HTR-8/SVneo (cell line): ENCODE measurements at regions not wholly inside any gene's neighbourhood (a gene's known extent, or its start where the extent isn't known, plus 50 kb on each side); places are given as distances from the start of the nearest gene placed in this dataset.

ENCODE experiments used
- DNase-seq: peaks from one replicate; pipeline ENCODE4 v3.0.0; 2011; ENCODE audit warnings: low spot score, mixed read lengths; ENCODE audit not compliant: insufficient read length
- FAIRE-seq: peaks from 2 replicates; lab custom pipeline; 2011; peaks lifted over from hg19 to GRCh38; lab: Jason Lieb, UNC

DNA sequence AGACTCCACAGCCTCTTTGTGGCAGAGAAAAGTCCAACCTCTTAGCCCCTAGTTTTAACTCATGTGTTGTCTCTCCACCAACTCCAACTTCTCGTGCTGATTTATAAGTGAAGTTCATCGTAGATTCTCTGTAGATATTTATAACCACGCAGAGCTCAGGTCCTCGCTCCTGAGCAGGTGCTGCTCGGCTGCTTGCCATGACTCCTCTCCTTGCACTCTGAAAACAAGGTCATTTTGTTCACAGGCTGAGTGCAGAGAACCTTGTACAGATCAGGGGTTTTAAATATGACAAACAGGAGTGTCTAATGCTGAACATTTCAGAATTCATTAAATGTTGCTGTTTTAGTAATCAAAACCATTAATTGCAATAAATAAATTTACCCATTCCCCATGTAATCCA is 330.8 kb upstream of the GYPC start:
- DNase-seq = no peak
- no peak for FAIRE-seq

DNA sequence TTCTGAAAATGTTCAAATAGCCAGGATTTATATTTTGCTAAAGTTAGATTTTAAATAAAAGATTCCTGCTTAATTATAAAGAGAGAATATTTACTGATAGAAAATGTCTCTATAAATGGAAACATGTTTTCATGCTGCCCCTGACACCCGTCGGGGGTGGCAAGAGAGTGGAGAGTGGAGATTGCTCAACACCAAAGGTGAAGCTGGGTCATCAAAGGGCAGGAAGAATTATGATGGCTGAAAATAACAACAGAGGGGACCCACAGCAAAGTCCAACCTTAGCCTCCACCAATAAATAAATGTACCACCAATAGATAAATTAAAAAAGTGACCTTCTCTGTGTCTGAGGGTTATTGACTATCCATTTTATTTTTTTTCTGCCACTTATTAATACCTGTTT is 326.8 kb upstream of the GYPC start:
- no peak for DNase-seq
- FAIRE-seq = no peak

DNA sequence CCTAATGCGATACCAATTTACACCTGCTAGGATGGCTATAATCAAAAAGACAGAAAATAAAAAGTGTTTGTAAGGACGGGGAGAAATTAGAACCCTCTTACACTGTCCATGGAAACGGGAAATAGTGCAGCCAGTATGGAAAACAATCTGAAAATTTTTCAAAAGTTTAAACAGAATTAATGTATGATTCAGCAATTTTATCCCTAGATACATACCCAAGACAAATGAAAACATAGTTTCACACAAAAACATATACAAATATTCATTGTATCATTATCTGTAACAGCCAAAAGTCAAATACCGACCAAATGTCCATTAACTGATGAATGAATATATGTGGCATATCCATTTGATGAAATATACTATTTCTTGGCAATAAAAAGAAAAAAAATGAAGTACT is 313.5 kb upstream of the GYPC start:
- FAIRE-seq (no peak), DNase-seq (no peak)

DNA sequence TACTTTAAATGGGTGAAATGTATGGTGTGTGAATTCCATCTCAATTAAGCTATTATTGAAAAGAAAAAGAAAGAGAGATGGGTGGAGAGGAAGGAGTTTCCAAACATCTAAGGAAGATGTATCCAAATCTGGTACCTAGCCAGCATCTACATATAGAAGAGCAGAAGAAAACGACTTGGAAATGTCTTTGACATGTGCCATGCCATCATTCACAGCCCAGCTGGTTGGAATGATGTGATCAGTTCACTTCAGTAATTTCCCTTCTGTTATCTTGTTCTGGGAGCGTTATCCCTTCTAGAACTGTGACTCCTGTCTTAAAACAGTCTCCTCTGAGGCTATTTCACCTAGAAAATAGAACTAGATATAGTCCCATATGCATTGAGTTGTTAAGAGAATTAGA is 312.8 kb upstream of the GYPC start:
- FAIRE-seq = no peak
- no peak for DNase-seq

DNA sequence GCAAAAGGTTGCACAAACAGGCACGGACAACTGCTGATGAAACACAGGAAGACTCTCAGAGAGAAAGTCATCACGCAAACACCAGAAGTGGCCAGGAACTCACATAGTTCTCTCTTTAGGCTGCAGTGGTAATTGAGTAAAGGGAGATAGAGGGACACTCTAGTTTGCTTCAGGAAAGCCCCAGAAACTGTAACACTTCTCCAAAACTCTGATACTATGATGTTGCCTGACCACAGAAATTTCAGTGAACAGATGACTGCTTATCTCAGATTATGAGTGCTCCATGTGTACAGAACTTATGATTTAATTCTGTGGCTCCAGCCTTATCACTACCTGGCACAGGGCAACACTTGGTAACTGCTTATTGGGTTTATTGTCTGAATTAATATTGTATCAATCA is 311.5 kb upstream of the GYPC start:
- no peak for DNase-seq
- no peak for FAIRE-seq

DNA sequence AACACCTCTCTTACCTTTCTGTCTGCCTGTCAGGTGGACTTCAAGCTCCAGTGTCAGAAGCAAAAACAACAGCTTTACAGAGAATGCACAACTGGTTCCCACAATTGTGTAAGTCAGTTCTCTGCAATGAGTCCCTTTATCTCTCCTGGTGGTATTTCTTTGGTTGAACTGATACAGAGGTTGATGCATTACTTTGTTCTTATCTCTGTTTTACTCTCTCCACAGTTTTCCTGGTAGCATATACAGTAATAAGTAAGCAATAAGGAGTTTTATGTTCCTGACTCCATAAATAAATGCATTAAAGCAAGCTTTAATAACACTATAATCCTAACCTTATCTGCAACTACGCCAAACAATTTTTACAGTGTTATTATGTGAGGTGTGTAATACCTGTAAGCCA is 310.3 kb upstream of the GYPC start:
- DNase-seq = no peak
- no peak for FAIRE-seq

DNA sequence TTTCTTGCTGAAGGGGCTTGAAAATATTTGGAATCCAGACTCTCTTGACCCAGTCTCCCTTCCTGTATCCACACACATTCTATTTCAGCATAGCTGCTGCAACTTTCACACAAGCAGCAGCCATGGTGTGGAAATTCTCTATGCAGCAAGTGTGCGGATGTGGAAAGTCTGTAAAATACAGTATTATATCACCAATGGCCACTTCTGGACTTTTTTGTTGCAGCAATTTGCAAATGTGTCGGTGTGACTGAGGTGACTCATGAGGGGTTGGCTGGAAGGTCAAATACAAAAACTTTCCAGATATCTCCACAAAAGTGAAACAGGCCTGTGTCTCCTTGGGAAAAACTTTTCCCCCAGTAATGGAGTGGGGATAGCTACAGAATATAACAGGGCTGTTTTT is 299.3 kb upstream of the GYPC start:
- no peak for FAIRE-seq
- DNase-seq = no peak

DNA sequence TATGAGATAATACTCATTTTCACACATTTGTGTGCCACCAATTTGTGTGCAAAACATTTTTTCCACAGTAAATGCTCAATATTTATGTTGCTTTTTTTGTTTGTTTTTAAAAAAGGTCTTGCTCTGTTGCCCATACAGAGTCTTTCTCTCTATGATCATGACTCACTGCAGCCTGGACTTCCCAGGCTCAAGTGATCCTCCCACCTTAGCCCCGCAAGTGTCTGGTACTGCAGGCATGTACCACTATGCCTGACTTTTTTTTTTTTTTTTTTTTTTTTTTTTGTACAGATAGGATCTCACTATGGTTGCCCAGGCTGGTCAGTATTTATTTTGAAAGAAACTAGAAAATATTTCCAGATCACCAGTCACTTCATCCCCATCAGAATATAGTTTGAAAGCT is 297.8 kb upstream of the GYPC start:
- no peak for DNase-seq
- FAIRE-seq = no peak

DNA sequence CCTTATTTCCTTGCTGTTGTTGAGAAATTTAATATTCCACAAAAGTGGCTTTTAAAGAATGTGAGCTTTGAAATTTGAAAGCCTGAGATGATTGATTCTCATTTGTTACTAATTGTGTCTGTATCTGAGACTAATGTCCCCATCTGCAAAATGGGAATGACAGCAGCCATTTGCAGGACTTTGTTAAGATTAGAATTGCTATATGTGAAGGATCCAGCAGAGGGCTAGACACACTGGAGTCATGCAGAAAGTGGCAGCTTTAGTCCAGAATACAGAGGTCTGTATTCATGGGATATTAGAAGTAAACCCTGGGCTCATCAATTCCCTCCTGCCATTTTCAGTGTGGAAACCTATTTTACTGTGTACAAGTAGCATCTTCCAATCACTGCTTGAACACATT is 296.5 kb upstream of the GYPC start:
- FAIRE-seq = no peak
- DNase-seq = no peak

DNA sequence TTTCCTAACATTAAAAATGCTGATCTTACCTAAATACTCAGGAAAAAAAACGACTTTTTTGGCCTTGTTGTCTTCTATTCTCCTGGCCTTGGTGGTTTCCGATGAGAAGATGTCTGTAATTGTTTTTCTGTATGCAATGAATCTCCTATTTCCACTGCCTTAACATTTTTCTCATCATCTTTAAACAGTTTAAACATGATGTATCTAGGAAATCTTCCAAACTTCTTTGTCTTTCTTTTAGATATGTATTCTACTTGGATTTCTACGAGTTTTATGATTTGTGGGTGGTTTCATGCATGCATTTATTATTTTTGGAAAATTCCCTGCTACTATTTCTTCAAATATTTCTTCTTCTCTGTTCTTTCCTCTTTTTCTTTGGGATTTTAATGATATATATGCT is 288.6 kb upstream of the GYPC start:
- FAIRE-seq (no peak), DNase-seq (no peak)

DNA sequence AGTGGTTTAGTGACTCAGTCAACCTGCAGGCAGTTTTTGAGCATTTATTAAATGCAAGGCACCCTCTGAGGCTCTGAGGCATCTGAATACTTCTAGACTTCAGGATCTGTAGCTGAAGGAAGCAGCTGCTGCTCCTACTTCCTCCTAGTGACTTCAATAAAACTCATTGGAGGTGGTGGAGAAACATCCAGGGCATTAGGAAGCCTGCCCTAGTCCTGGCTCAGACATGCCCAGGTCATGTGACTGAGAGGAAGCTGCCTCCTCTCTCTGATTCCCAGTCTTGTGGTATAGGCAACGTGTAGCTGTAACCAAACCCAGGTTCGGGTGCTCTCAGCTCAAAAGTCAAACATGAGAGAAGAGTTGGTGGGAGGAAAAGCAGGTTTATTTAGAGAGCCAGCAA is 287.2 kb upstream of the GYPC start:
- DNase-seq = no peak
- FAIRE-seq = no peak

DNA sequence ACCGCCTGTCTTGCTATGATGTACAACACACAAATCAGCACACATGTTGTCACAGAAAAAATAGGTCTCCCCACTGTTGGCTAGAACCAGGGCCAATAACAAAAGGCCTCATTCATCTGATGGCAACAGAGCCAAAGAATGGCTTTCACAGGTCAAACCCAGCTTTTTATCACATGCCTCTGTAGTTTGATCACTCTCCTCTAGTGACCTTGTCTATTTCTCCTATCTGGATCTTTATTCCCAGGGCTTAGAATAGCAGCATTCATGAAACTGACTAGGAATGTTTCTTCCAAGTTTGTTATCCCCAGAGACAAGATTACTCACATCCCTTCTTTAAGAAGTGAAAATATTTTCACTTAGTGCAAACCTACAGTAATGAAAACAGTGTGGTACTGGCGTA is 285.8 kb upstream of the GYPC start:
- DNase-seq (no peak), FAIRE-seq (no peak)

DNA sequence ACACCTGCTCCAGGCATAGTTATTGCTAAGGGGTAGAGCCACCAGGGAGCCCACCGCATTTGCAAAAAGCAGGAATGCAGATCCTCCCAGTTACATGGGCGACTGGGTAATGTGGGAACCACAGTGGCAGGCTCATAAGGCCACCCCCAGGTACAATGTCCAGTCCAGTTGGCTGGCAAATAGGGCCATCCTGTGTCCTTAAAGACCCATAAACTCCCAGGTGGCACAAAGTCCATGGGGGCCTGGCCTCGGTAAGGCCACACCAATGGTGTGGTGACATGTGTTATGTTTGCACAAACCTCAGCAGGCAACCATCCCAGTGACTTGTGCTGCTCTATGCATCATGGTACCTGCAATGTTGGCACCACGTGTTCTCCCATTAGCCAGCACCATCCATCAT is 283.6 kb upstream of the GYPC start:
- DNase-seq = no peak
- FAIRE-seq = no peak

DNA sequence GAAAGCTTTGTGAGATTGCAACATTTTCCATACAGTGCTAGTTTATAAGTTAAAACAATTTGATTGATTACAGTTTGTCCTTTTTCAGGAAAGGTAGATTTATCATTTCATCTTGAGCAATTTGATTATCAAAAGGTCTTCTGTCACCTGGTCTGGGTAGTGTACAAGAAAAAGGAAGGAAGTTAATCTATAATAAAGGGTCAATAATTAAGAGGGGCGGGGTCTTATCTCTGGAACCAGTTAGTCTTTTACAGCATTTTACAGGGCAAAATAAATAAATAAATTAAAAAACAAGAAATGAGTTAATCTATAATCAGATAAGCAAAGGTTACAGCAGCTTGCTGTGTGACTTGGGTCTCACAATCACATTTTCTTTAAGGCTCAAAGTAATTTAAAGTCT is 277.8 kb upstream of the GYPC start:
- FAIRE-seq (no peak), DNase-seq (no peak)

DNA sequence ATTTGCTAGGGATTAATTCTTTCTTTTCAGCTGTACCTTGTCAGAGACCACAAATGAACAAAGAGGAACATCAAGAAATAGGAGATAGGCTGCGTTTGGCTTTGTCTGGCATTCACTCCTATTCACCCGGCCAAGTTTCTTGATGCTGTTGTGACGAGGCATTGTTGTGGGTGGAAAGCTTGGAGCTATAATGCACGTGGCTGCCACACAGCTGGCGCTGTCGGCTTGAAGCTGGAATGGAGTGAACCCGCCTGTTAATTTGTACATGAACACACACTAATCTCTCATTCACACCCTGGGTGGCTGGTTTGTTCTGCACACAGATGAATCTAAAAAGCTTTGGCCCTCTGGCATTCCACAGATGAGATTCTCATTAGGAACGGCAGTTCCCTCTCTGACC is 274.9 kb upstream of the GYPC start:
- no peak for FAIRE-seq
- DNase-seq = no peak

DNA sequence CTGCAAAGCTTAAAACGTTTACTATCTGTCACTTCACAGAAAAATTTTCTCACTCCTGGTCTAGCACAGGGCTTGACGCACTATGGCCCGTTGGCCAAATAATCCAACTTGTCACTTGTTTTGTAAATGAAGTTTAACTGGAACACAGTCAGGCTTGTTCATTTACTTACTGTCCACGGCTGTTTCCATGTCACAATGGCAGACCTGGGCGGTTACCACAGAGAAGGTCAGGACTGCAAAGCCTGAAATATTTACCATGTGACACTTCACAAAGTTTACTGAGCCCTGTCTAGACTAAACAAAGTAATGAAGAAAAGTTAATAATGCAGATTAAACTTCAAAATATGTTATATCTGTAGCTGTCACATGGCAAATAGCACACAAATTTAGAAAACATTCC is 273.0 kb upstream of the GYPC start:
- DNase-seq = no peak
- FAIRE-seq = no peak

DNA sequence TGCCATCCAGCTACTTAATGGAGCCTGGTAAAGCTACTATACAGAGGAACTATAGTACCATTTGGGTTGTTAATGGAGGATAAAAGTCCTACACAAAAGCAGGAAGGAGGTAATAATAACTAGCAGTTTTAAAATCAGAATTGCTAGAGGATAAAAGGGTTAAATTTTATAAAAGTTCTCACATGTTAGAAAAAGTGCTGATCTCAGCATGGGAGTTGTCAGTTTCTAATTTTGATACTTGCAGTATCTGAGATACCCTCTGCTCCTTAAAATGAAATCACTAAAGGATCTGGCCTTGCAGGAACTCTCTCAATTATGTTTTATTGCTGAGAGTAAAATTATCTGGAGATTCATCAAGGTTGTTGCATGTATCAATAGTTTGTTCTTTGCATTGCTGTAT is 272.2 kb upstream of the GYPC start:
- no peak for FAIRE-seq

DNA sequence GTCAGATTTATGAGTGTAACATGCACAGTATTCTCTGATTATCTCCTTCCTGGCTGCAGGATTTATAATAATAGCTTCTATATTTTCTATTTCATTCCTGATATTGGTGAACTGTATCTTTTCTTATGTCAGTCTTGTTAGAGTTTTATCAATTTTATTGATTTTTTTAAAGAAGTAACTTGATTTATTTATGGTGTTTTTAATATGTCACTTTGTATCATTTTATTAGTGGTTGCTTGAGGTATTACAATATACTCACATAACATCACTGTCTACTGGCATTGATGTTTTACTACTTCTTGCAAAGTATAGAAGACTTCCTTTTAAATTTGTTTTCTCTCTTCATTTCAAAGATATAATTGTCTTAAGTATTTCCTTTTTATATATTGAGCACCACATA is 270.5 kb upstream of the GYPC start:
- no peak for FAIRE-seq

More for the DNA sequence above, 272.2 kb upstream of the GYPC start:
- no peak for DNase-seq

DNA sequence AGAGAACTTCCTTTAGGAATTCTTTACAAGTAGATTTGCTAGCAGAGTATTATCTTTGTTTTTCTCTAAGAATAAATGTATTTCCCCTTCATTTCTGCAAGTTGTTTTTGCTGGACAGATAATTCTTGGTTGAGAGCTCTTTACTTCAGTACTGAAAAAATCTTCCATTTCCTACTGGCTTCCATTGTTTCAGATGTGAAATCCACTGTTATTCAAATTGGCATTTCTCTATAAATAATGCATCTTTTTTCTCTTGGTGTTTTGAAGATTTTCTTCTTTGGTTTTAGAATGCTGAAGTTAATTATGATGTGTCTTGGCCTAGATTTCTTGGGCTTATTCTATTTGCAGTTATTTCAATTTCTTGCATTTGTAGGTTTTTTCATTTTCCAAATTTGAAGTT is 270.0 kb upstream of the GYPC start:
- no peak for DNase-seq
- FAIRE-seq = no peak

More for the DNA sequence above, 270.5 kb upstream of the GYPC start:
- DNase-seq = no peak

DNA sequence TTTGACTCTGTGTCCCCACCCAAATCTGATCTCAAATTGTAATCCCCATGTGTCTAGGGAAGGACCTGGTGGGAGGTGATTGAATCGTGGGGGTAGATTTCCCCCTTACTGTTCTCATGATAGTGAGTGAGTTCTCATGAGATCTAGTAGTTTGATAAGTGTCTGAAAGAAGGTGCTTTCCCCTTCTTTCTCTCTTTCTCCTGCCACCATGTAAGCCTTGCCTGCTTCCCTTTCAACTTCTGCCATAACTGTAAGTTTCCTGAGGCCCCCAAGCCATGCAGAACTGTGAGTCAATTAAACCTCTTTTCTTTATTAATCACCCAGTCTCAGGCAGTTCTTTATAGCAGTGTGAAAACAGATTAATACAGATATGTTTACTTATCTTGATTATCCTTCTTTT is 266.5 kb upstream of the GYPC start:
- FAIRE-seq = no peak

DNA sequence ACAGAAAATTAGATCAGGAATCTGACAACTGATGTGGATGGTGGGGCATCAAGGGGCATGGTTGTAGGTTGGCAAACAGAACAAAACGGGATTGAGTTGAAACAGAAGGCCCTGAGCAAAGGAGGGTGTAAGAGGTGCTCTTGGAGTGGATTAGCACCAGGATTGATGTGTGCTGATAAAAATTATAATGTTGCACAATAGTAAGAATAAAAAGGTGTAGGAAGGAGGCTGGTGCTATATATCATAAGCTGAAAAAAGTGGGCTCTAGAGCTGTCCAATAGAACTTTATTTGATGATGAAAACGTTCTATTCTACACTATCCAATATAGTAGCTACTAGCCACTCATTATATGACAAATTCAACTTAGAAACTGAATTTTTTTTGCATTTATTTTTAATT is 263.1 kb upstream of the GYPC start:
- no peak for FAIRE-seq
- DNase-seq = no peak

More for the DNA sequence above, 266.5 kb upstream of the GYPC start:
- DNase-seq = no peak

DNA sequence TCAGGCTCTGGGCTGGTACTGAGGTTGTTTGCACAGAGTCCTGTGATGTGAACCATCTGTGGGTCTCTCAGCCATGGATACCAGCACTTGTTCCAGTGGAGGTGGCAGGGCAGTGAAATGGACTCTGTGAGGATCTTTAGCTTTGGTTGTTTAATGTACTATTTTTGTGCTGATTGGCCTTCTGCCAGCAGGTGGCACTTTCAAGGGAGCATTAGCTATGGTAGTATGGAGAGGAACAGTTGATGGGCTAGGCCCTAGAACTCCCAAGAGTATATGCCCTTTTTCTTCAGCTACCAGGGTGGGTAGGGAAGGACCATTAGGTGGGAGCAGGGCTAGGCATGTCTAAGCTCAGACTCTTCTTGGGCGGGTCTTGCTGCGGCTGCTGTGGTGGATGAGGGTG is 257.0 kb upstream of the GYPC start:
- no peak for FAIRE-seq
- no peak for DNase-seq

DNA sequence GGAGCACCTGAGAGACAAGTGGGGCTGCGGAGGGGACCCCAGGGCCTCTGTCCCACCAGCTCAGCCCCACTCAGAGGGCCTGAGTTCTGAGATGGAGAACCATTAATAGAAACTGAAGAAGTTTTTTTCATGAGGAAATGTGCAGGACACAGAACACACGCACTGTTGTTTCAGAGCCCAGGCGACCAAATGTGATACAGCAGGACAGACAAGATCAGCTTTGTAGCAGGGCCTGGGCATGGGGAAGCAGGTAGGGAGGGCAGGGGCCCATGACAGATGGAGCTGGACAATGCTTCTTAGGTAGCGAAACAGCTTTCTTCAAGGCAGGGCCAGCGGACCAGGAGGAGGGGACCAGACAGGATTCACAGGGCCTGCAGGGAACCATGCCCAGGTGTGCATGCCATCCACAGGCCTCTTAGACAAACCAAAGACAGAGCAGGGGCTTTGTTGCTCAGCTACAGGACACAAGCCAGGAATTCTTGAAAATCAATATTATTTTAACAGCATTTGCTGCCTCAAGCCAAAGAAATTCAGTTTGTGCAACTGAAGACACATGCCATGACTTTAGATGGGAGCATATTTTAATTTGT is 252.8 kb upstream of the GYPC start:
- DNase-seq = no peak
- no peak for FAIRE-seq
